H1 (cell line): ENCODE measurements at regions not wholly inside any gene's neighbourhood (a gene's known extent, or its start where the extent isn't known, plus 50 kb on each side); places are given as distances from the start of the nearest gene placed in this dataset.

Experiments
- CTCF ChIA-PET: fragments of 300-600 bp; sonication (Branson Sonifier 250); formaldehyde crosslinking; loops from one replicate; lab custom pipeline; 2021; ENCODE audit not compliant: partially characterized antibody; lab: Charles Lee
- POLR2A ChIA-PET: fragments of 300-600 bp; sonication (Branson Sonifier 250); formaldehyde crosslinking; loops from one replicate; lab custom pipeline; 2021; ENCODE audit warnings: inconsistent platforms; ENCODE audit not compliant: partially characterized antibody; lab: Charles Lee
- DNase-seq, 2 experiments: peaks; one replicate each; pipeline versions ENCODE4 v3.0.0 to v3.0.0-alpha.2; 2010 to 2022; ENCODE audit warnings: low spot score in 2 of 2, low read depth in 1 of 2, mixed read lengths in 1 of 2
- FAIRE-seq: peaks from 2 replicates; lab custom pipeline; 2011; peaks lifted over from hg19 to GRCh38; lab: Jason Lieb, UNC
- H2AFZ ChIP-seq: 2 replicates; pipeline ENCODE4 v1.8.1; 2012; ENCODE audit warnings: low read length, inconsistent platforms
- H2AK5ac ChIP-seq: 2 replicates; pipeline ENCODE4 v1.6.1; 2013; ENCODE audit warnings: low read depth, low read length
- H2BK120ac ChIP-seq: replicated peaks from 2 replicates; pipeline ENCODE3; 2013; ENCODE audit warnings: low read depth, low read length, inconsistent platforms
- H2BK12ac ChIP-seq: 2 replicates; pipeline ENCODE4 v1.6.1; 2013; ENCODE audit warnings: low read depth, low read length
- H2BK15ac ChIP-seq: 2 replicates; pipeline ENCODE4 v1.6.1; 2013; ENCODE audit warnings: low read length
- H2BK20ac ChIP-seq: 2 replicates; pipeline ENCODE4 v1.6.1; 2013; ENCODE audit warnings: low read length
- H2BK5ac ChIP-seq: 2 replicates; pipeline ENCODE4 v1.6.1; 2013; ENCODE audit warnings: low read depth, low read length
- H3K14ac ChIP-seq: 2 replicates; pipeline ENCODE4 v1.6.1; 2013; ENCODE audit warnings: inconsistent platforms; ENCODE audit not compliant: insufficient read length
- H3K18ac ChIP-seq: 2 replicates; pipeline ENCODE4 v1.6.1; 2013; ENCODE audit warnings: low read length; ENCODE audit errors: extremely low read depth
- H3K23ac ChIP-seq: 2 replicates; pipeline ENCODE4 v1.6.1; 2013; ENCODE audit warnings: inconsistent platforms; ENCODE audit not compliant: insufficient read length
- H3K23me2 ChIP-seq: 2 replicates; pipeline ENCODE4 v1.6.1; 2013; ENCODE audit warnings: low read depth, low read length
- H3K27ac ChIP-seq: 2 replicates; pipeline ENCODE4 v1.6.1; 2011; ENCODE audit warnings: low read depth, low read length, inconsistent platforms
- H3K27me3 ChIP-seq, 4 experiments: replicated peaks in 1 of 4; 1 replicate in 1 of 4; 2 replicates in 3 of 4; pipeline versions ENCODE4 v1.6.1 to v1.8.1; 2011 to 2013; ENCODE audit warnings: low read length in 3 of 4, mild to moderate bottlenecking in 3 of 4, inconsistent platforms in 2 of 4, mixed read lengths in 2 of 4, moderate library complexity in 1 of 4; ENCODE audit not compliant: control insufficient read depth in 3 of 4, insufficient read depth in 3 of 4; ENCODE audit errors: extremely low read depth in 1 of 4
- H3K36me3 ChIP-seq, 4 experiments: 2 replicates each; pipeline versions ENCODE4 v1.6.1 to v1.8.1; 2011 to 2013; ENCODE audit warnings: mild to moderate bottlenecking in 4 of 4, low read length in 3 of 4, moderate library complexity in 2 of 4, control low read depth in 1 of 4, inconsistent platforms in 1 of 4; ENCODE audit not compliant: insufficient read depth in 4 of 4, control insufficient read depth in 2 of 4
- H3K4ac ChIP-seq: replicated peaks from 2 replicates; pipeline ENCODE3; 2013; ENCODE audit warnings: low read length, low read depth, mixed read lengths, inconsistent platforms; ENCODE audit not compliant: insufficient read length
- H3K4me1 ChIP-seq, 4 experiments: replicated peaks in 1 of 4; 1 replicate in 1 of 4; 2 replicates in 3 of 4; pipeline versions ENCODE4 v1.6.1 to v1.8.1; 2011 to 2013; ENCODE audit warnings: low read length in 3 of 4, inconsistent platforms in 2 of 4, mixed read lengths in 1 of 4; ENCODE audit not compliant: insufficient read depth in 4 of 4, control insufficient read depth in 3 of 4
- H3K4me2 ChIP-seq, 2 experiments: 2 replicates each; pipeline versions ENCODE4 v1.6.1 to v1.8.1; 2011 to 2013; ENCODE audit warnings: low read depth in 2 of 2, low read length in 2 of 2, control low read depth in 1 of 2, inconsistent platforms in 1 of 2, mild to moderate bottlenecking in 1 of 2; ENCODE audit not compliant: insufficient read depth in 1 of 2
- H3K4me3 ChIP-seq, 4 experiments: fragments of 200-600, 300-600 bp in 1 of 4; sonication (generic), shearing (Covaris generic), sonication (Bioruptor Twin) in 1 of 4; 2 replicates each; pipeline versions ENCODE4 v1.5.1 to v1.8.1; 2011 to 2016; ENCODE audit warnings: low read length in 4 of 4, low read depth in 3 of 4, control low read depth in 2 of 4, inconsistent platforms in 2 of 4, mild to moderate bottlenecking in 2 of 4, mixed read lengths in 1 of 4, moderate library complexity in 1 of 4; ENCODE audit not compliant: insufficient read depth in 2 of 4; ENCODE audit errors: extremely low read depth in 1 of 4
- H3K56ac ChIP-seq: replicated peaks from 2 replicates; pipeline ENCODE3; 2013; ENCODE audit warnings: low read depth, mild to moderate bottlenecking, mixed read lengths, low read length, inconsistent platforms; ENCODE audit not compliant: insufficient read length
- H3K79me1 ChIP-seq: 2 replicates; pipeline ENCODE4 v1.6.1; 2013; ENCODE audit warnings: low read depth, low read length, control low read depth
- H3K79me2 ChIP-seq, 2 experiments: 2 replicates each; pipeline versions ENCODE4 v1.6.1 to v1.8.1; 2012 to 2013; ENCODE audit warnings: low read length in 2 of 2, mild to moderate bottlenecking in 2 of 2, inconsistent platforms in 1 of 2; ENCODE audit not compliant: insufficient read depth in 2 of 2, control insufficient read depth in 1 of 2
- H3K9ac ChIP-seq, 4 experiments: replicated peaks in 1 of 4; 1 replicate in 1 of 4; 2 replicates in 3 of 4; pipeline versions ENCODE4 v1.6.1 to v1.8.1; 2011 to 2013; ENCODE audit warnings: low read depth in 3 of 4, low read length in 3 of 4, control low read depth in 2 of 4, mild to moderate bottlenecking in 2 of 4, moderate library complexity in 2 of 4, inconsistent platforms in 1 of 4; ENCODE audit errors: extremely low read depth in 1 of 4
- H3K9me3 ChIP-seq, 2 experiments: 2 replicates each; pipeline versions ENCODE4 v1.6.1 to v1.8.1; 2012 to 2013; ENCODE audit warnings: mild to moderate bottlenecking in 2 of 2, moderate library complexity in 2 of 2, control low read depth in 1 of 2, inconsistent platforms in 1 of 2, low read depth in 1 of 2, low read length in 1 of 2, mixed read lengths in 1 of 2; ENCODE audit not compliant: insufficient read depth in 2 of 2
- H4K20me1 ChIP-seq, 2 experiments: replicated peaks in 1 of 2; 2 replicates each; pipeline versions ENCODE3 to v1.8.1; 2011 to 2013; ENCODE audit warnings: inconsistent platforms in 2 of 2, low read length in 2 of 2, mild to moderate bottlenecking in 1 of 2; ENCODE audit not compliant: insufficient read depth in 2 of 2, control insufficient read depth in 1 of 2
- H4K5ac ChIP-seq: 2 replicates; pipeline ENCODE4 v1.6.1; 2013; ENCODE audit warnings: low read length, low read depth, mixed read lengths, inconsistent platforms; ENCODE audit not compliant: insufficient read length
- H4K8ac ChIP-seq: 2 replicates; pipeline ENCODE4 v1.8.0; 2013; ENCODE audit warnings: mild to moderate bottlenecking, moderate library complexity, low read length, inconsistent platforms; ENCODE audit not compliant: insufficient read depth; ENCODE audit errors: extremely low read depth
- H4K91ac ChIP-seq: replicated peaks from 2 replicates; pipeline ENCODE3; 2013; ENCODE audit warnings: low read length, mixed read lengths, inconsistent platforms; ENCODE audit not compliant: insufficient read length
- HDAC6 ChIP-seq: IDR thresholded peaks from one replicate; pipeline ENCODE4 v1.7.1; 2012; ENCODE audit warnings: low read depth, mild to moderate bottlenecking, inconsistent platforms, low read length, moderate library complexity
- NRF1 ChIP-seq: IDR thresholded peaks from 2 replicates; pipeline ENCODE4 v1.6.1; 2011; ENCODE audit warnings: mild to moderate bottlenecking, low read depth, low read length, improper control_type of control experiment
- RAD21 ChIP-seq, 2 experiments: IDR thresholded peaks in 1 of 2; conservative IDR thresholded peaks in 1 of 2; 2 replicates each; pipeline ENCODE4 v1.6.1; 2011; ENCODE audit warnings: low read depth in 2 of 2, low read length in 2 of 2, improper control_type of control experiment in 1 of 2, inconsistent platforms in 1 of 2, mild to moderate bottlenecking in 1 of 2, moderate library complexity in 1 of 2
- WGBS, 2 experiments: shearing (Covaris generic) in 1 of 2; methylation state at CpG; one replicate each; pipeline versions ENCODE4 v1.1.6 to v1.1.7; 2013 to 2015; ENCODE audit warnings: low lambda C conversion rate in 2 of 2, mixed read lengths in 2 of 2, inconsistent platforms in 1 of 2, low coverage in 1 of 2, missing lambda C conversion rate in 1 of 2; ENCODE audit not compliant: insufficient replicate concordance in 2 of 2, insufficient coverage in 1 of 2, insufficient read length in 1 of 2; ENCODE audit errors: extremely low coverage in 1 of 2, missing lambda C conversion rate in 1 of 2; 5-methylcytosine and 5-hydroxymethylcytosine counted together

GRCh38 chr3:168575750-168576149 is 480.0 kb upstream of the GOLIM4 start:
- H3K79me1 ChIP-seq, result no peaks in the 10 kb centered on the region
- H4K5ac ChIP-seq, result no peak overlapping the region
- H3K4me2 ChIP-seq, result no peak overlapping the region
- no peaks in the 10 kb centered on the region; a peak in 1 of 8 replicates for H3K36me3 ChIP-seq
- H3K9ac ChIP-seq, result no peak overlapping the region
- no peak overlapping the region for H2BK20ac ChIP-seq
- H3K56ac ChIP-seq, result no peak overlapping the region
- no peak overlapping the region for H2BK15ac ChIP-seq
- no peak overlapping the region for H2BK120ac ChIP-seq
- no peaks in the 10 kb centered on the region for H3K27me3 ChIP-seq
- H3K9me3 ChIP-seq, result no peaks in the 10 kb centered on the region
- H3K4ac ChIP-seq, result no peak overlapping the region
- no peak for DNase-seq
- H2AK5ac ChIP-seq, result no peak overlapping the region
- H2AFZ ChIP-seq, result no peak overlapping the region
- H3K27ac ChIP-seq, result no peak overlapping the region
- WGBS, 2 experiments, result 46% methylated on average over 2 of the region's 2 CpGs; no CpG with 5 or more reads in 1 of the 2 experiments
- H3K23me2 ChIP-seq, result no peaks in the 10 kb centered on the region
- no peaks in the 10 kb centered on the region for H4K20me1 ChIP-seq
- H2BK12ac ChIP-seq, result no peak overlapping the region
- H4K8ac ChIP-seq, result no peak overlapping the region
- H3K79me2 ChIP-seq, result no peaks in the 10 kb centered on the region
- ChIA-PET CTCF (interaction anchor here (1.6 to 1.7 kb wide), 2 partner anchors 65 to 326 kb away, joined by 4 read pairs; no protein-coding TSS in a partner anchor), POLR2A (no interaction called here)
- H3K14ac ChIP-seq, result no peak overlapping the region
- H3K4me1 ChIP-seq, result no peaks in the 10 kb centered on the region
- H3K4me3 ChIP-seq, result no peak overlapping the region
- H3K23ac ChIP-seq, result no peak overlapping the region
- H2BK5ac ChIP-seq, result no peak overlapping the region
- H4K91ac ChIP-seq, result no peak overlapping the region
- H3K18ac ChIP-seq, result no peak overlapping the region
- FAIRE-seq, result no peak
- no peak for TF ChIP-seq HDAC6
- TF ChIP-seq RAD21 (IDR thresholded peaks at IDR 0.05 in 1 of 2, conservative IDR thresholded peaks at IDR 0.05 in 1 of 2; ENCODE audit: low read depth in 2 of 2, low read length in 2 of 2), result no peak
- TF ChIP-seq NRF1, result no peak
